CD4-positive, alpha-beta T cell treated with Interleukin-17A for 4 hours (primary cell): ENCODE measurements at regions not wholly inside any gene's neighbourhood (a gene's known extent, or its start where the extent isn't known, plus 50 kb on each side); places are given as distances from the start of the nearest gene placed in this dataset.
"Not testable (repeated sequence)": the region's sequence is repeated elsewhere in the genome, so short reads cannot be mapped to it uniquely, and the experiment has no call there.

Experiments used
- DNase-seq: peaks from one replicate; pipeline ENCODE4 v3.0.0-alpha.2; 2020; ENCODE audit warnings: mixed read lengths

GRCh38 chr2:179322289-179322688 is 57.7 kb upstream of the SESTD1 start:
- DNase-seq, result no peak

DNA sequence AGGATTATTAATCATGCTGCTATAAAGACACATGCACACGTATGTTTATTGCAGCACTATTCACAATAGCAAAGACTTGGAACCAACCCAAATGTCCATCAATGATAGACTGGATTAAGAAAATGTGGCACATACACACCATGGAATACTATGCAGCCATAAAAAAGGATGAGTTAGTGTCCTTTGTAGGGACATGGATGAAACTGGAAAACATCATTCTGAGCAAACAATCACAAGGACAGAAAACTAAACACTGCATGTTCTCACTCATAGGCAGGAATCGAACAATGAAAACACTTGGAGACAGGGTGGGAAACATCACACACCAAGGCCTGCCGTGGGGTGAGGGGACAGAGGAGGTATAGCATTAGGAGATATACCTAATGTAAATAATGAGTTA is 56.4 kb upstream of the SESTD1 start:
- not testable (repeated sequence) for DNase-seq

- not testable (repeated sequence) for DNase-seq
Measured at GRCh38 chr2:179314729-179315128, 50.1 kb upstream of the SESTD1 start.
